CD4-positive, CD25-positive, alpha-beta regulatory T cell (primary cell): ENCODE measurements at regions not wholly inside any gene's neighbourhood (a gene's known extent, or its start where the extent isn't known, plus 50 kb on each side); places are given as distances from the start of the nearest gene placed in this dataset.

Experiments
- ATAC-seq, 2 donors: fragments of 150-1000 bp; cut with Tn5 transposase; one replicate each; pipeline ENCODE4 v1.10.0; 2021; ENCODE audit warnings: low read depth in 2 of 2, moderate number of reproducible peaks in 2 of 2, moderate library complexity in 1 of 2
- DNase-seq, 3 donors: peaks; one replicate each; pipeline versions ENCODE4 v3.0.0 to v3.0.0-alpha.2; 2012 to 2022; ENCODE audit warnings: mixed read lengths in 1 of 3
- H3K27ac ChIP-seq: one replicate; pipeline ENCODE4 v1.7.0; 2013; ENCODE audit warnings: mild to moderate bottlenecking, low read length; ENCODE audit not compliant: insufficient read depth, poor library complexity, severe bottlenecking
- H3K27me3 ChIP-seq: one replicate; pipeline ENCODE4 v1.7.0; 2013; ENCODE audit warnings: low read length; ENCODE audit not compliant: control insufficient read depth, insufficient read depth
- H3K36me3 ChIP-seq: one replicate; pipeline ENCODE4 v1.7.0; 2013; ENCODE audit warnings: mild to moderate bottlenecking, low read length, moderate library complexity; ENCODE audit not compliant: control insufficient read depth, insufficient read depth
- H3K4me1 ChIP-seq: 2 replicates; pipeline ENCODE4 v1.7.0; 2013; ENCODE audit warnings: mild to moderate bottlenecking, low read length; ENCODE audit not compliant: insufficient read depth, control insufficient read depth, poor library complexity, severe bottlenecking
- H3K4me3 ChIP-seq: one replicate; pipeline ENCODE4 v1.7.0; 2013; ENCODE audit warnings: low read depth, mild to moderate bottlenecking, low read length, moderate library complexity
- H3K9me3 ChIP-seq, 2 experiments: 1 replicate in 1 of 2; 2 replicates in 1 of 2; pipeline ENCODE4 v1.7.0; 2013; ENCODE audit warnings: low read length in 2 of 2, mild to moderate bottlenecking in 1 of 2, moderate library complexity in 1 of 2; ENCODE audit not compliant: control insufficient read depth in 2 of 2
- H3K27ac Mint-ChIP-seq, 3 donors: one replicate each; pipeline ENCODE4 v1.8.0; 2020 to 2022; ENCODE audit warnings: mild to moderate bottlenecking in 3 of 3, mixed read lengths in 3 of 3, moderate library complexity in 2 of 3
- H3K27me3 Mint-ChIP-seq: one replicate; pipeline ENCODE4 v1.8.0; 2022; ENCODE audit warnings: mild to moderate bottlenecking, mixed read lengths
- H3K36me3 Mint-ChIP-seq: one replicate; pipeline ENCODE4 v1.8.0; 2020; ENCODE audit warnings: mixed read lengths
- H3K4me1 Mint-ChIP-seq, 4 donors: one replicate each; pipeline ENCODE4 v1.8.0; 2020 to 2022; ENCODE audit warnings: mixed read lengths in 4 of 4, mild to moderate bottlenecking in 1 of 4
- H3K4me3 Mint-ChIP-seq, 4 donors: one replicate each; pipeline ENCODE4 v1.8.0; 2020 to 2022; ENCODE audit warnings: mild to moderate bottlenecking in 4 of 4, mixed read lengths in 4 of 4, moderate library complexity in 3 of 4
- H3K9me3 Mint-ChIP-seq, 7 donors: one replicate each; pipeline ENCODE4 v1.8.0; 2020 to 2022; ENCODE audit warnings: mixed read lengths in 7 of 7, mild to moderate bottlenecking in 3 of 7, moderate library complexity in 2 of 7

GRCh38 chr2:133945089-133945488 is 308.8 kb upstream of the MGAT5 start:
- no peaks in the 10 kb centered on the region for H3K4me1 ChIP-seq
- no peak overlapping the region for H3K27ac Mint-ChIP-seq
- ATAC-seq: no peak
- H3K36me3 Mint-ChIP-seq: no peaks in the 10 kb centered on the region
- H3K36me3 ChIP-seq: no peaks in the 10 kb centered on the region
- H3K27me3 ChIP-seq: peaks cover 3% of the 10 kb centered on the region
- H3K9me3 ChIP-seq: no peaks in the 10 kb centered on the region
- peaks cover 7% of the 10 kb centered on the region for H3K27me3 Mint-ChIP-seq
- no peak overlapping the region for H3K4me3 ChIP-seq
- no peak overlapping the region for H3K27ac ChIP-seq
- no peak for DNase-seq
- no peaks in the 10 kb centered on the region for H3K9me3 Mint-ChIP-seq
- H3K4me3 Mint-ChIP-seq: no peak overlapping the region
- no peaks in the 10 kb centered on the region for H3K4me1 Mint-ChIP-seq

GRCh38 chr2:133947057-133947456 is 306.8 kb upstream of the MGAT5 start:
- Histone ChIP-seq H3K27ac (no peak overlapping the region), H3K9me3 (no peaks in the 10 kb centered on the region), H3K4me1 (no peaks in the 10 kb centered on the region), H3K4me3 (no peak overlapping the region), H3K36me3 (no peaks in the 10 kb centered on the region), H3K27me3 (no peaks in the 10 kb centered on the region)
- Mint-ChIP-seq H3K36me3 (no peaks in the 10 kb centered on the region), H3K27ac (no peak overlapping the region), H3K4me3 (no peak overlapping the region), H3K9me3 (peaks cover 0 to 2% (median 0%) of the 10 kb centered on the region in 7 donors), H3K27me3 (peaks cover 6% of the 10 kb centered on the region), H3K4me1 (no peaks in the 10 kb centered on the region)
- no peak for DNase-seq
- ATAC-seq: no peak

- Histone ChIP-seq H3K9me3 (no peaks in the 10 kb centered on the region), H3K36me3 (no peaks in the 10 kb centered on the region), H3K4me3 (no peak overlapping the region), H3K27ac (no peak overlapping the region), H3K4me1 (no peaks in the 10 kb centered on the region), H3K27me3 (no peaks in the 10 kb centered on the region)
- no peak overlapping the region for H3K27ac Mint-ChIP-seq
- no peaks in the 10 kb centered on the region for H3K36me3 Mint-ChIP-seq
- H3K4me3 Mint-ChIP-seq: no peak overlapping the region
- ATAC-seq (no peak), DNase-seq (no peak)
- H3K4me1 Mint-ChIP-seq: no peaks in the 10 kb centered on the region
- H3K27me3 Mint-ChIP-seq: no peaks in the 10 kb centered on the region
- H3K9me3 Mint-ChIP-seq: peaks cover 0 to 2% (median 0%) of the 10 kb centered on the region in 7 donors
Measured at GRCh38 chr2:133948610-133949290, 305.1 kb upstream of the MGAT5 start.

- no peak for ATAC-seq
- no peaks in the 10 kb centered on the region for H3K9me3 ChIP-seq
- H3K4me1 ChIP-seq: no peaks in the 10 kb centered on the region
- peaks cover 0 to 2% (median 0%) of the 10 kb centered on the region in 7 donors for H3K9me3 Mint-ChIP-seq
- H3K4me1 Mint-ChIP-seq: no peaks in the 10 kb centered on the region
- no peak overlapping the region for H3K27ac ChIP-seq
- peaks cover 2% of the 10 kb centered on the region for H3K27me3 ChIP-seq
- no peak overlapping the region for H3K27ac Mint-ChIP-seq
- H3K36me3 Mint-ChIP-seq: no peaks in the 10 kb centered on the region
- DNase-seq: no peak
- no peaks in the 10 kb centered on the region for H3K36me3 ChIP-seq
- H3K27me3 Mint-ChIP-seq: no peaks in the 10 kb centered on the region
- H3K4me3 Mint-ChIP-seq: no peak overlapping the region
- H3K4me3 ChIP-seq: no peak overlapping the region
Measured at GRCh38 chr2:133949595-133949994, 304.3 kb upstream of the MGAT5 start.

- no peaks in the 10 kb centered on the region for H3K4me1 ChIP-seq
- Mint-ChIP-seq H3K27me3 (peaks cover 4% of the 10 kb centered on the region), H3K4me1 (no peaks in the 10 kb centered on the region), H3K4me3 (no peak overlapping the region), H3K27ac (peak overlapping the region in 1 of 3 donors; percentile 1), H3K9me3 (peaks cover 0 to 2% (median 0%) of the 10 kb centered on the region in 7 donors), H3K36me3 (no peaks in the 10 kb centered on the region)
- ATAC-seq (no peak), DNase-seq (no peak)
- H3K27ac ChIP-seq: no peak overlapping the region
- no peaks in the 10 kb centered on the region for H3K36me3 ChIP-seq
- peaks cover 6% of the 10 kb centered on the region for H3K27me3 ChIP-seq
- no peaks in the 10 kb centered on the region for H3K9me3 ChIP-seq
- H3K4me3 ChIP-seq: no peak overlapping the region
Measured at GRCh38 chr2:133951209-133951608, 302.7 kb upstream of the MGAT5 start.

- Histone ChIP-seq H3K36me3 (no peaks in the 10 kb centered on the region), H3K9me3 (no peaks in the 10 kb centered on the region), H3K4me1 (no peaks in the 10 kb centered on the region), H3K27me3 (peaks cover 8% of the 10 kb centered on the region), H3K4me3 (no peak overlapping the region), H3K27ac (no peak overlapping the region)
- DNase-seq (no peak), ATAC-seq (no peak)
- no peak overlapping the region for H3K4me3 Mint-ChIP-seq
- H3K27ac Mint-ChIP-seq: no peak overlapping the region
- peaks cover 0 to 3% (median 0%) of the 10 kb centered on the region in 7 donors for H3K9me3 Mint-ChIP-seq
- no peaks in the 10 kb centered on the region for H3K4me1 Mint-ChIP-seq
- H3K36me3 Mint-ChIP-seq: no peaks in the 10 kb centered on the region
- peaks cover 13% of the 10 kb centered on the region for H3K27me3 Mint-ChIP-seq
Measured at GRCh38 chr2:133952420-133952819, 301.5 kb upstream of the MGAT5 start.

GRCh38 chr2:133952896-133953295 is 301.0 kb upstream of the MGAT5 start:
- Histone ChIP-seq H3K4me3 (no peak overlapping the region), H3K4me1 (no peaks in the 10 kb centered on the region), H3K9me3 (no peaks in the 10 kb centered on the region), H3K27ac (no peak overlapping the region), H3K36me3 (no peaks in the 10 kb centered on the region), H3K27me3 (peaks cover 8% of the 10 kb centered on the region)
- no peak overlapping the region for H3K4me3 Mint-ChIP-seq
- ATAC-seq (no peak), DNase-seq (no peak)
- H3K27ac Mint-ChIP-seq: no peak overlapping the region
- peaks cover 0 to 3% (median 0%) of the 10 kb centered on the region in 7 donors for H3K9me3 Mint-ChIP-seq
- no peaks in the 10 kb centered on the region for H3K4me1 Mint-ChIP-seq
- H3K36me3 Mint-ChIP-seq: no peaks in the 10 kb centered on the region
- peaks cover 13% of the 10 kb centered on the region for H3K27me3 Mint-ChIP-seq

- DNase-seq: no peak
- Histone ChIP-seq H3K4me3 (no peak overlapping the region), H3K4me1 (no peaks in the 10 kb centered on the region), H3K36me3 (no peaks in the 10 kb centered on the region), H3K27me3 (peaks cover 8% of the 10 kb centered on the region), H3K9me3 (no peaks in the 10 kb centered on the region), H3K27ac (no peak overlapping the region)
- Mint-ChIP-seq H3K4me3 (no peak overlapping the region), H3K27ac (no peak overlapping the region), H3K27me3 (peaks cover 13% of the 10 kb centered on the region), H3K9me3 (peaks cover 0 to 3% (median 0%) of the 10 kb centered on the region in 7 donors), H3K4me1 (no peaks in the 10 kb centered on the region), H3K36me3 (no peaks in the 10 kb centered on the region)
- no peak for ATAC-seq
Measured at GRCh38 chr2:133953524-133953923, 300.3 kb upstream of the MGAT5 start.
